C4-2B (cell line): ENCODE measurements at regions not wholly inside any gene's neighbourhood (a gene's known extent, or its start where the extent isn't known, plus 50 kb on each side); places are given as distances from the start of the nearest gene placed in this dataset.

ENCODE experiments used
- H3K27ac ChIP-seq: fragments of 450-650 bp; 2 replicates; pipeline ENCODE4 v1.5.1; 2017
- ZFX ChIP-seq: fragments of 450-650 bp; IDR thresholded peaks from 2 replicates; pipeline ENCODE4 v1.6.1; 2017
- TF ChIP-seq, protein P1 (sequence below): fragments of 450-650 bp; conservative IDR thresholded peaks from 2 replicates; pipeline ENCODE4 v1.5.1; 2017; ENCODE audit warnings: mild to moderate bottlenecking

DNA sequence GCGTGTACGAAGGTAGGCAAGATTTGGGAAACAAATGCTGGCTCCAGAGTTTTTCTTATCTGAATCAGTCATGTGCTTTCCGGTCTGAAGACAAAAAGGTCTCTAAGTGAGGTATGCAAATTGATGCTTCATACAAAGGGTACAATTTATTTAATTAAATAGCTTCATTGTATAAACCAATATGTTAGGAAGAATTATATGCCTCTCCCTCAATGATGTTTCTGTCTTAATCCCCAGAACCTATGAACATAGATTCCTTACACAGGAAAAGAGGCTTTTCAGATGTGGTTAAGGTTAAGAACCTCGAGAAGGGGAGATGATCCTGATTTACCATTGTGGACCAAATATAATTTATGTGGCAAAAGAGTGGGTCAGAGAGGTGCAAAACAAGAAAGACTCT lies 543.5 kb upstream of the PCDH10 start:
- H3K27ac ChIP-seq = no peak overlapping the region
- TF ChIP-seq, protein P1, sequence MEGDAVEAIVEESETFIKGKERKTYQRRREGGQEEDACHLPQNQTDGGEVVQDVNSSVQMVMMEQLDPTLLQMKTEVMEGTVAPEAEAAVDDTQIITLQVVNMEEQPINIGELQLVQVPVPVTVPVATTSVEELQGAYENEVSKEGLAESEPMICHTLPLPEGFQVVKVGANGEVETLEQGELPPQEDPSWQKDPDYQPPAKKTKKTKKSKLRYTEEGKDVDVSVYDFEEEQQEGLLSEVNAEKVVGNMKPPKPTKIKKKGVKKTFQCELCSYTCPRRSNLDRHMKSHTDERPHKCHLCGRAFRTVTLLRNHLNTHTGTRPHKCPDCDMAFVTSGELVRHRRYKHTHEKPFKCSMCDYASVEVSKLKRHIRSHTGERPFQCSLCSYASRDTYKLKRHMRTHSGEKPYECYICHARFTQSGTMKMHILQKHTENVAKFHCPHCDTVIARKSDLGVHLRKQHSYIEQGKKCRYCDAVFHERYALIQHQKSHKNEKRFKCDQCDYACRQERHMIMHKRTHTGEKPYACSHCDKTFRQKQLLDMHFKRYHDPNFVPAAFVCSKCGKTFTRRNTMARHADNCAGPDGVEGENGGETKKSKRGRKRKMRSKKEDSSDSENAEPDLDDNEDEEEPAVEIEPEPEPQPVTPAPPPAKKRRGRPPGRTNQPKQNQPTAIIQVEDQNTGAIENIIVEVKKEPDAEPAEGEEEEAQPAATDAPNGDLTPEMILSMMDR = no peak
- no peak for TF ChIP-seq ZFX

DNA sequence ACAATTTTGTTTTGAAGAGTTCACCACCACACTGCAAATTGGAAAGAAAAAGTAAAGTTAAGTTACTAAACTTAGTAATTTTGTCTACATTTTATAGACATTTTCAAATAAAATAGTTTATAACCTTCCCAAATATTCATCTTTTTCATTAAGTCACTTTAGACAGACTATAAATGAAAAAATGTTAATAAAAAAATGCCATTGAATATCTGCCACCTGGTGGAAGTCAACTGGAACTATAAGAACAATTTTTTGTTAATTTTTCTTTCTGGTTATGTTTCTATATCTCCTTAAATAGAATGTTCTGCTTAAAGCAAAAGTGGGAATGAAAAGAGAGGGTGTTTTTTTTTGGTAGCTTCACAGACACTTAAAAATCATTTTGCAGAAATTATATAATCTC lies 534.4 kb upstream of the PCDH10 start:
- TF ChIP-seq, protein P1 = peak; percentile 56
- no peak for TF ChIP-seq ZFX
- H3K27ac ChIP-seq = no peak overlapping the region

DNA sequence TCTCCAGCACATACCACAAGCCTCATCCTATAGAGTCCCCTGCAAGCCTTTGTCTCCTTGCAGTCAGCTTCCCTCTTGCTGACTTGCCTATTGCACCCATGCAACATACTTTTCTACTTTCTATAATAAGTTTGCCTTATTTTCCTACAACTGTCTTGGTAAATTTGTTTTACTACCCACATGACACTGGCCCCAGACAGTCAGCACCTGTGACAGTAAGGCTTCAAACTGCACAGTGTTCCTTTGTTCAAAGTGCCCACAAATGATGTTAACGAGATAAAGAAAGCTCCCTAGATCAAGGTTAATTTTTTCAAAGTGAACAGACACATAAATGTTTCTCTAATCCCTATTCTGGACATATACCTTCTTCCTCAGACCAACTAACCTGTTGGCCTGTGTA lies 529.1 kb upstream of the PCDH10 start:
- TF ChIP-seq ZFX = no peak
- TF ChIP-seq, protein P1 = no peak
- no peak overlapping the region for H3K27ac ChIP-seq

DNA sequence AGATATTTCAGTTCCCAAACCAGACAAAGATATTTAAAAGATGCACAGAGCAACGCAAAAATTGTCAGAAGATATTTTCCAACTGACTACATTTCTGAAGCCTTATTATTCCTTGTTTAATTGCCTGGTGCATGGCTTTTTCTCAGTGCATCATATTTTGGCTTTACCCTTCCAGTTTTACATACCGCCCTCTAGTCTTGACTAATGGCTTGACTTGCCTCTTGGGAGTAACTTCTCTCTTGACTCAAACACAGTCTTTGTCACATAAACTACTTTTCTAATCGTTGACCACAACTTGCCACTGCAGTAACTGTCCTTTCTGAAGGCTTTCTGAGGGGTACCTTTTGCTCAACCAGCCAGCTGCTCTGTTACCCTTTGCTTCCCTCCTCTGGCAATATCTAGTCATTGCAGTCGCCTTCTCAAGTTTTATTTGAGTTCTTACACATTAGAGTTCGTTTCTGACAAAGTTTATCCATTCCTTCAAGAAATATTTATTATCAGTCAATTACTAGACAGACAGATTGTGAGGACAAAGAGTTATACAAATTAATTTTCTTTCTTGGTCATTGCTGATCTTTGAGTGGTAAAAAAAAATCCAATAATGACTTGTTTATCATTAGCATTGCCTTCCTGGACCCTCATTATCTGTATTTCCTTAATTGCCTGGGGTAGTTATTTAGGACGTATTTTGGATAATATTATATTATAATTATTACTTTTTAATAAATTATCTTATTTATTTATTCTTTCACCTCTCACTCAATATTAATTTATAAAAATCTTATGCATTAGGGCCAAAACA lies 506.9 kb upstream of the PCDH10 start:
- TF ChIP-seq, protein P1 = peak; percentile 83
- no peak for TF ChIP-seq ZFX
- no peak overlapping the region for H3K27ac ChIP-seq

DNA sequence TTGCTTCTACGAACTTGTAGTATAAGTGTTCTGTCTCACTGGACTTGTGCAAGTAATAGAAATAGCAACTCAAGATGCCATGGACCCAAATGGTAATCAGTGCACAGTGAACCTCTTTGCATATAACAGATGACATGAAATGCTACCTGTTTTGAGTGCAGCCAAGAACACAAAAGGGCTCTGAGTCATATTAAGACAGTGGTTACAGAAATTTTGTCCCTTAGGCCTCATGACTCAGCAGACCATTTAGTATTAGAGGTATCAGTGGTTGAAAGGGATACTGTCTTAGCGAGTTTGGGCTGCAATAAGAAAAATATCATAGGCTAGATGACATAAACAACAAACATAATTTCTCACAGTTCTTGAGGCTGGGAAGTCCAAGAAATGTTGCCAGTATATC lies 502.9 kb upstream of the PCDH10 start:
- H3K27ac ChIP-seq = no peak overlapping the region
- TF ChIP-seq ZFX = no peak
- TF ChIP-seq, protein P1 = no peak

DNA sequence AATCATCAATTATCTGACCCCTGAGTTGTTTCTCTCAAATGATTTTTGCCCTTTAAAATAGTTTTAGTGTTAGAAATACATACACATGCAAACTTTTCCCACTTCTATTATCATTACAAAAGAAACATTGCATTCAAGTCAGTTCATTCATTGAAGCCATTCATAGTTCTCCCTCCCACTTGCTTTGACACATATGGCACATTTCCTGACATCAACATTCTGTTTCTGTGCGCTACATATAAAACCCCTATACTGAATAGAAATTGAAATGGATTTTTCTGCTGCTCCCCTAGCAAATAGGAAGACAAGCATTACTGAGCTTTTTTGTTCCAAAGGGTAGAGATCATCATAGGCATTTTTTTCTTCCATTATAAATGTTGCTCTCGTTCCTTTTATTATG lies 497.9 kb upstream of the PCDH10 start:
- H3K27ac ChIP-seq = no peak overlapping the region
- TF ChIP-seq, protein P1 = no peak
- TF ChIP-seq ZFX = no peak

DNA sequence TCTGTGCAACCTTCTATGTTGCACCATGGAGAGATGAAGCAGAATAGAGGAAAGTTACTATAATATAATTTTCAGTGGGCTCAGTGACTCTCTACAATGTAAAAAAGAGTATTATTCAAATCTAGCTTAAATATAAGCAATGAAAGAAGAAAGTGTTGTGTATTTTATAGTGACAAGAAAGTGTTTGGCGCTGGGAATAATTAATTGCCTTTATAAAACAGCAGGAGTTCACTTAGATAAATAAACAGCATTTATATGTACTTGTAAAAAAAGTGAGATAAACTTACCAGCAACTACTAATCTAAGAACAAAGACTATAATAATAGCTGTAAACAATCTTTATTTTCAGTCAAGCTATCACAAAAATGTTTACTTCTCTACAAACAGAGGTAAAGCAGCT lies 488.9 kb upstream of the PCDH10 start:
- TF ChIP-seq, protein P1 = no peak
- no peak for TF ChIP-seq ZFX
- no peak overlapping the region for H3K27ac ChIP-seq
